PC-3 (cell line): ENCODE measurements at regions not wholly inside any gene's neighbourhood (a gene's known extent, or its start where the extent isn't known, plus 50 kb on each side); places are given as distances from the start of the nearest gene placed in this dataset.

Experiments used
- EZH2 ChIP-seq: fragments of 300-600 bp; sonication (generic); IDR thresholded peaks from one replicate; pipeline ENCODE4 v1.6.1; 2017; ENCODE audit warnings: antibody characterized with exemption, mild to moderate bottlenecking, low read length; ENCODE audit not compliant: unreplicated experiment
- EZH2phosphoT487 ChIP-seq: fragments of 300-600 bp; sonication (generic); IDR thresholded peaks from 2 replicates; pipeline ENCODE4 v1.6.1; 2018; ENCODE audit warnings: mild to moderate bottlenecking, antibody characterized with exemption, low read length, borderline replicate concordance
- TF ChIP-seq, protein P1 (sequence below): fragments of 300-600 bp; sonication (generic); conservative IDR thresholded peaks from 2 replicates; pipeline ENCODE4 v1.5.1; 2017; ENCODE audit warnings: antibody characterized with exemption, low read depth, mild to moderate bottlenecking, low read length

DNA sequence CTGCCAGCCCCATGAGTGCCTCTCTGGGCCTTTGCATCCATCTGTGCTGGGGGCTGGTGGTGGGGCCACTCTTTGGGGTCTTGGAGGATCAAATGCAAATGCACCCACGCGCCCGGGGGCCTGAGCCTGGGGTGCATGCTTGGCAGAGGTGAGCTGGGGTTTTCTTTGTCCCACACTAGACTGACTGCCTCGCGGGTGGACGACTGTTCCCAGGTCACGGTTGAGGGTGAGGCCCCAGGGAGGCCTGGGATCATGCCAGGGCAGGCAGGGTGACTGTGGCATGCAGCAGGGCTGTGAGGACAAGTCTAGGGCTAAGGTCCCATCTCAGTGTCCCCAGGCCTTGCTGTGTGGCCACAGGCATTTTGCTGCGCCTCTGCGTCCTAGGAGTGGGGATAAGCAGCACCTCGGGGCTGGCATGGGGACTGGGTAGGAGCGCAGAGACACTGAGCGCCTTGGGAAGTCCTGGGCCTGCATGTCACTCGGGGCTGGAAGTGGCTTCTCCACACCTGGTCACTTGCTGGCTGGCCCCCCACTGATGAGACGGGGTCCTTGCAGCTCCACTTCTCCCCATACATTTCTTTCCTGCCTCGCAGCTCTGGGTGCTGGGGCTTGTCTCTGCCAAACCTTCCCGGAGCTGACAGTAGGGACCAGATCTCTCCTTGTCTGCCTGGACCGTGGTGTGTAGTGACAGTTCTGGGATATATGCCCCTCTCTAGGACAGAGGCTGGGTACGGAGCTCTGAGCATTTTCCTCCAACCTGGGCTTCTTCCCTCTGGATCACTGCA is 133.1 kb downstream of the CTTN start:
- TF ChIP-seq, protein P1, sequence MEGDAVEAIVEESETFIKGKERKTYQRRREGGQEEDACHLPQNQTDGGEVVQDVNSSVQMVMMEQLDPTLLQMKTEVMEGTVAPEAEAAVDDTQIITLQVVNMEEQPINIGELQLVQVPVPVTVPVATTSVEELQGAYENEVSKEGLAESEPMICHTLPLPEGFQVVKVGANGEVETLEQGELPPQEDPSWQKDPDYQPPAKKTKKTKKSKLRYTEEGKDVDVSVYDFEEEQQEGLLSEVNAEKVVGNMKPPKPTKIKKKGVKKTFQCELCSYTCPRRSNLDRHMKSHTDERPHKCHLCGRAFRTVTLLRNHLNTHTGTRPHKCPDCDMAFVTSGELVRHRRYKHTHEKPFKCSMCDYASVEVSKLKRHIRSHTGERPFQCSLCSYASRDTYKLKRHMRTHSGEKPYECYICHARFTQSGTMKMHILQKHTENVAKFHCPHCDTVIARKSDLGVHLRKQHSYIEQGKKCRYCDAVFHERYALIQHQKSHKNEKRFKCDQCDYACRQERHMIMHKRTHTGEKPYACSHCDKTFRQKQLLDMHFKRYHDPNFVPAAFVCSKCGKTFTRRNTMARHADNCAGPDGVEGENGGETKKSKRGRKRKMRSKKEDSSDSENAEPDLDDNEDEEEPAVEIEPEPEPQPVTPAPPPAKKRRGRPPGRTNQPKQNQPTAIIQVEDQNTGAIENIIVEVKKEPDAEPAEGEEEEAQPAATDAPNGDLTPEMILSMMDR: no peak
- TF ChIP-seq EZH2: no peak
- TF ChIP-seq EZH2phosphoT487: no peak
